ENCODE measurements at regions not wholly inside any gene's neighbourhood (a gene's known extent, or its start where the extent isn't known, plus 50 kb on each side); places are given as distances from the start of the nearest gene placed in this dataset.
"Not testable (repeated sequence)": the region's sequence is repeated elsewhere in the genome, so short reads cannot be mapped to it uniquely, and the experiment has no call there.

DNA sequence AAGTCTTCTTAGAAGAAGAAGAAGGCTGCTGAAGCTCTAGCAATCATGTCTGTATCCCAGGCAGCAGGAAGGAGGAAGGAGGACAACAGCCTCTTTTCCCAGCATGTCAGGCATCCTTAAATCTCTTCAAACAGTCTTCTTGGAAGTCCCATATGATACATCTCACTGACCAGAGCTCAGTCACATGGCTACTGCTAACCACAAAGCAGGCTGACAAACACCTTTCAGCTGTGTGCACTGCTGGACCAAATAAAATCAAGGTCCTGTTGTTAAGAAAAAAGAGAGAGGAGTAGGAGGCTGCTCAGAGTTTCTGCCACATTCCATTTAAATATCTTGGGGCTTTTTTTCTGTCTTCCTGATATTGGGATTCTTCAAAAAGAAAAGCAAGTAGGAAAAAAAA is 203.4 kb upstream of the PELI2 start:
- intact Hi-C loops (cut with DNase I), result no loop called here
- no peak for DNase-seq (ENCODE audit: low spot score)

DNA sequence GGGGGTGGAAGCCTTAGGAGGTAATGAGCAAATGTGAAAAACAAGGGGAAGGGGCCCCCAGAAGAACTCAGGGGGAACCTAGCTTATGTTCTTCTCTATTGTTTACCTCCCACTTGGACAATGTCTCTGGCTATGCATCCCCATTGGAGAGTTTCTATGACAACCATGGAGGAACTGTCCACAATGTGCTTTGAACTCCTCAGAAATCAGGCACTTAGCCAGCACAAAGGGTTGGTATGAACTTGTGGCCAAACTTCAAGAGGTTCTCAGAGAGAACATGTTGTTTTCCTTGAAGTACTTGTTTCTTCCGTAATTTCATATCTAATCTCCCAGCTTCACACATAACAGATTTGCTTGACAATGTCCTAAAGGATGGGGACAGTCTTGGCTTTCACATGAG is 202.8 kb upstream of the PELI2 start:
- intact Hi-C loops (cut with DNase I), result no loop called here
- no peak for DNase-seq (ENCODE audit: low spot score)

- DNase-seq (ENCODE audit: low spot score); intact Hi-C loops (cut with DNase I): not testable (repeated sequence)
Observed at GRCh38 chr14:55919800-55920199, 198.4 kb upstream of the PELI2 start.

GRCh38 chr14:55921511-55921910 is 196.7 kb upstream of the PELI2 start:
- DNase-seq (ENCODE audit: low spot score), result no peak
- intact Hi-C loops (cut with DNase I), result no loop called here

GRCh38 chr14:55926007-55926406 is 192.2 kb upstream of the PELI2 start:
- intact Hi-C loops (cut with DNase I), result no loop called here

DNA sequence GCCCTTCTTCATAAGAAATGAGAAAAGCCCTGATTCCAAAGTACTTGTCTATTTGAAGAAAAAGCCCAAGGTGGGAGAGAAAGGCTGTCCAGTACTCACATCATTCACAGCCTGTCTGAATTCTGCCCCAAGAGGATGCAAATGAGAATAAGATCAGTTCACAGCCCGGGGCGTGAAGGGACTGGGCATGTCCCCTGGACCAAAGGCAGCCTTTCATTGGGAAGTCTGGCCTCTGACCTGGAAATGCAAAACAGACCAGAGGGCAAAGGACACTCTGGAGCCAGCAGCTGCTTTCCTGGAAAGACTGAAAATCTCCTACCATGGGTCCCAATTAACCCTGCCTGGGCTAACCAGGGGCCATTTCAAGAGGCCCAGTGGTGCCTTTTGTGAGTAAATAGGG is 191.2 kb upstream of the PELI2 start:
- no peak for DNase-seq (ENCODE audit: low spot score)
- intact Hi-C loops (cut with DNase I), result no loop called here

More at GRCh38 chr14:55926007-55926406, 192.2 kb upstream of the PELI2 start:
- no peak for DNase-seq (ENCODE audit: low spot score)

DNA sequence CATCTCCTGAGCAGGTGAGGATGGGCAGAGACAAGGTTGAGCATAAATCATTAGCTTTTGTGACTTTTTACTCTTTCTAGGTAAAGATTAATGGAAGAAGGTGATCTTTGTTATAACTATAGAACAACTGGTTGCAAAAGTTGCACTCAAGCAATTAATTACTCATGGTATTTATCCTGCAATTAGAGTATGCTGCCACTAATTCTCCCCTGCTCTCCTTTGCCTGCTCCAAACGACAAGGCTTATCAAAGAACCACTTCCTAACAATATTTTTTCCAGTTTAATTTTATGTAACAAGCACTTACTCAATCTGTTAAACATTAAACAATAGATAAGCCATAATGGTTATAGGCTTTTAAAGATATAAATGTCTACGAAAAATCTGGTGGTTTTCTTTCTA is 189.9 kb upstream of the PELI2 start:
- no peak for DNase-seq (ENCODE audit: low spot score)
- intact Hi-C loops (cut with DNase I), result no loop called here

GRCh38 chr14:55929136-55929535 is 189.1 kb upstream of the PELI2 start:
- intact Hi-C loops (cut with DNase I), result no loop called here
- DNase-seq (ENCODE audit: low spot score), result no peak

DNA sequence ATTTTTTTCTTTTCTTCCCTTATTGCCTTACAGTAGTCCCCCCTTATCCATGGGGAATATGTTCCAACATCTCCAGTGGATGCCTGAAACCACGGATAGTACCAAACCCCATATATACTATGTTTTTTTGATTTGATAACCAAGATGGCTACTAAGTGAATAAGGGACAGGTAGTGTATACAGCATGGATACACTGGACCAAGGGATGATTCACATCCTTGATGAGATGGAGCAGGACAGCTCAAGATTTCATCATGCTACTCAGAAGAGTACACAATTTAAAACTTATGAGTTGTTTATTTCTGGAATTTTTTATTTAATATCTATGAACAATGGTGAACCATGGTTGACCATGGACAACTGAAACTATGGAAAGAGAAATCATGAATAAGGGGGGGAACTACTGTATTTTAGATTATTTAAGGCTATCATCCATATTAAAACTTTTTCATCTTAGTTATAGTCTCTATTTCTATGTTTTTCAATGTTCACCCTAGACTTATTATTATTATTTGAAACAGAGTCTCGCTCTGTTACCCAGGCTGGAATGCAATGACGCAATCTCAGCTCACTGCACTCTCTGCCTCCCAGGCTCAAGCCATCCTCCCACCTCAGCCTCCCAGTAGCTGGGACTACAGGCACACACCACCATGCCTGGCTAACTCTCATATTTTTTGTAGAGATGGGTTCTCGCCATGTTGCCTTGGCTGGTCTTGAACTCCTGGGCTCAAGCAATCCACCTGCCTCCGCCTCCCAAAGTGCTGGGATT is 188.0 kb upstream of the PELI2 start:
- DNase-seq (ENCODE audit: low spot score), result no peak
- intact Hi-C loops (cut with DNase I), result no loop called here

- no peak for DNase-seq (ENCODE audit: low spot score)
- intact Hi-C loops (cut with DNase I), result no loop called here
Observed at GRCh38 chr14:55936691-55937090, 181.5 kb upstream of the PELI2 start.

DNA sequence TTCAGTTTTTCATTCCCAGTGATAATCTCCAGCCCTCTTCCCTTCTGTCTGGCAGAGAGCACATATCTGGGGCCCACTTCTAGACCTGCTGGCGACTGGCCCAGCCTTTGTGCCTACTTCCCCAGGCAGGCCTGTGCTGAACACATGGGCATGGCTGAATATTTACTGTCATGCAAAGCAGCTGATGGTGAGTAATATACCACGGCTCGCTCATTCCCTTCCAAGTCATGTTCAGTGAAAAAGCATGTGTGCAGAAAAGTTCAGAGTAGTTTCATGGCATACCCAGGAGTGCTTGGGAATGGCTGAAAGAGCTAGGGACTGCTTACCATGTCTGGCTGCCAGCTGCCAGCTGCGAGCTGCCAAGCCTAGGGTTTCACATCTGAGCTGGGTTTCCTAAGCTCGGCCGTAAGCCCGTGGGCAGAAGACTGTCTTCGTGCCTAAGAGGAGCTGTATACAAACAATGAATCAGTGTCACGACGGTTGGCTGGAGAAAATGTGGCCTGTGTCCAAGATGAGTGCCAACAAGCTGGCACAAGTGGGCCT is 179.9 kb upstream of the PELI2 start:
- intact Hi-C loops (cut with DNase I), result no loop called here

DNA sequence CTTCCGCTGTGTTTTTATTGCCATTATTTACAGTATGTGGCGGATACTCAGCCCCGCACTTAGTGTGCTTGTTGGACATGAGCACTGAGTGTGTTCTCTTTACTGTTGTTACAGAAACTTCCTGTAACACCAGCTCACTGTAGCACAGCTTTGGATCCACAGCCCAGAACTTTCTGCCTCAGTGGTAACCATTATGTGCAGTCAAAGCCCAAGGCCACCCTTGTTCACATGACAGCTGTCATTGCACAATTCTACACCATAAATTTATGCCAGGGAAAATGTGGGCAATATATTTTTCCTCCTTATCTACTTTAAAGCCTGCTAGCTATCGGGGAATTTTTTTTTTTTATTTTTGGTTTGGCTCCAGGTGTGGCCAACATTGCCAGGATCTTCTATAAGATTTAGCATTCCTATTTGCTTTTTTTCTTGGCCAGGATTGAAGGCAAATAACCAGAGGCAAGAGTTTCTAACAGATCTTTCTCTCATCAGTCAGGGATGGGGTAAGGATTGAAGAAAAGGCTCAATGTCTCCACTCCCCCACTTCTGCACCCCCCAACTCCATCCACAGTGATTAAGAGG is 176.0 kb upstream of the PELI2 start:
- intact Hi-C loops (cut with DNase I), result no loop called here
- no peak for DNase-seq (ENCODE audit: low spot score)

More for the DNA sequence above, 179.9 kb upstream of the PELI2 start:
- peak; percentile 79 for DNase-seq (ENCODE audit: low spot score)

- no peak for DNase-seq (ENCODE audit: low spot score)
- intact Hi-C loops (cut with DNase I), result no loop called here
Observed at GRCh38 chr14:55942826-55943225, 175.4 kb upstream of the PELI2 start.

GRCh38 chr14:55944757-55945156 is 173.5 kb upstream of the PELI2 start:
- DNase-seq (ENCODE audit: low spot score), result no peak
- intact Hi-C loops (cut with DNase I), result no loop called here

DNA sequence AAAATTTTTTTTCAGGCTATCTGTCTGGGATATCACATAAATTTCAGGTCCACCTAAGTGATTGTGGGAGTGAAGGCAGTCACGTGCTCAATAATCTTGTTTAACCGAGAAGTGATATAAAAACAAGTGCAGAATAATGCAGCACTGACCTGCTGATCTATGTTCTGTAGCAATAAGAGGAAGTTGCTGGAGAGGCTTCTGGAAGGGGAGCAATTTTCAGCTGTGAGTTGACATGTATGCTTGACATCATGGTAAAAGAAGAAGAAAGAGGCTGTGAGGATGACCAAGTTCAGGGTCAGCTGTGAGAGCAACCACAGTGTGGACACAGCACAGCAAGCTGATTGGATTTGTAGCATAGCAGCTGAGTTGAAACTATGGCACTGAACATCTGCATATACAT is 172.0 kb upstream of the PELI2 start:
- DNase-seq (ENCODE audit: low spot score), result no peak
- intact Hi-C loops (cut with DNase I), result no loop called here

GRCh38 chr14:55948399-55948798 is 169.8 kb upstream of the PELI2 start:
- intact Hi-C loops (cut with DNase I), result no loop called here
- no peak for DNase-seq (ENCODE audit: low spot score)

DNA sequence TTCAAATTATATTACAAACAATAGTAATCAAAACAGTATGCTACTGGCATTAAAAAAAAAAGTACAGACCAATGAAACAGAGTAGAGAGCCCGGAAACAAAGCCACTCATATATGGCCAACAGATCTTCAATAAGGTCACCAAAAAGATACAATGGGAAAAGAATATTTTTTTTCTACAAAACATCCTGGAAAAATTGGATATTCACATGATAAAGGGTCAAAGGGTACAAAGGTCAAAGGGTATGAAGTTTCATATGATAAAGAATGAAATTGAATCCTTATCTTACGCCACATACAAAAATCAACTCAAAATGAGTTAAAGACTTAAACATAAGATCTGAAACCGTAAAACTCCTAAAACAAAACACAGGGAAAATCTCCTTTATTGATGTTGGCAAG is 168.5 kb upstream of the PELI2 start:
- DNase-seq (ENCODE audit: low spot score), result no peak
- intact Hi-C loops (cut with DNase I), result no loop called here

DNA sequence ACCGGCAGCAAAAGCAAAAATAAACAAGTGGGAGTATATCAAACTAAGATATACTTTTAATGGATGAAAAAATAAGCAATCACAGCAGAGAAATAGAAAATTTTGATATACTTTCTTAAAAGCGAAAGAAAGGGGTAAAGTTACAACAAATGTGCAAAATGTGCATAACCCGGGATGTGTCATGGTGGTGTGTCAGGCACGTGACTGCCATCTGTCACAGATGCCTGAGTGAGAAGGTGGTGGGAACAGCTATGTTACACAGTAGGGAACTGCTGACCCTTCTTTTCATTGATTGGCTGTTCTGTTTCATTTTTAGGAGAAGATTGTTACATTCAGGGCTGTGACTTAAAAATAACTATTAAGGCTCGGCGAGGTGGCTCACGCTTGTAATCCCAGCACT is 168.1 kb upstream of the PELI2 start:
- no peak for DNase-seq (ENCODE audit: low spot score)
- intact Hi-C loops (cut with DNase I), result no loop called here

GRCh38 chr14:55951341-55952206 is 166.6 kb upstream of the PELI2 start:
- DNase-seq (ENCODE audit: low spot score), result no peak
- intact Hi-C loops (cut with DNase I), result no loop called here

DNA sequence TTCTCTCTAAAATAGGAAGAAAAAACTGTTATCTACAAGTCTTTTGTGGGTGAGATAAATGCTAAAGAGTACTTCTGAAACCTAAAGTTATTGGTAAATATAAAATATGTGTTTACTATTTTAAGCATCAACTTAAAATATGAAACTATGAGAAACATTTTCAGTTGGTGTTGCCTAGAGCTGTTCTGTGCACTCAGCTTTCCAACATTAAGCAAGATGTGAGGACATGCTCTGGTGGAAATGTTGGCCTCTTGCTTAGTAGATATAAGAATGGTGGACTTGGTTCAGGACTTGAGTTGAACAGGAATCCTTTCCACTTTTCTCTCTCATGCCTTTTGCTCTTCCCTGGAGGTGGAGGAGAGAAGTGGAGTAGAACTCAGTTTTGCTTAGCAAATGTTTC is 164.1 kb upstream of the PELI2 start:
- no peak for DNase-seq (ENCODE audit: low spot score)
- intact Hi-C loops (cut with DNase I), result no loop called here
